ENCODE measurements at regions not wholly inside any gene's neighbourhood (a gene's known extent, or its start where the extent isn't known, plus 50 kb on each side); places are given as distances from the start of the nearest gene placed in this dataset.

DNA sequence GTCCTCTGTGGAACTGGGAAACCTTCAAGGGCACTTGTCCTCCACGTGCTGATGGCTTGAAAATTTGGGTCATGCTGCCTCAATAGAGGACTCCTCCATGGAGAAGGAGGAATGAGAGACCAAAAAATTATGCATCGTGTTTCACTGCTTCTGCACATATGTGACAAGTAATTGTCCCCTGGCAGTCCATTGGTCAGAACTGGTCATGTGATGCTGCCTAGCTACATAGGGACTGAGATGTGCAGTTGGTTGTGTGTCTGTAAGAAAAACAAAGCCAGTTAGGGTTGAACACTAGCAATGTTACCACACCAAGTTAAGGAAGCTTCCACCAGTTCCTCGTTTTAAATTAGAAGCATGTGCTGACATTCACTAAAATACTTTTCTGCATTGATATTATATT is 201.9 kb upstream of the ANKH start:
- Histone ChIP-seq H3K36me3 (ENCODE audit: control insufficient read depth, insufficient read depth, low read length) (no peaks in the 10 kb centered on the region), H3K4me3 (ENCODE audit: extremely low read depth, insufficient read depth, low read length, poor library complexity, severe bottlenecking) (no peak overlapping the region), H3K4me1 (ENCODE audit: control insufficient read depth, insufficient read depth, low read length, poor library complexity, severe bottlenecking) (peaks cover 6% of the 10 kb centered on the region), H3K9me3 (ENCODE audit: control insufficient read depth, low read length) (no peaks in the 10 kb centered on the region), H3K27ac (ENCODE audit: low read depth, low read length, severe bottlenecking) (no peak overlapping the region)
- 81 to 93% methylated on average over 2 of the region's 3 CpGs for WGBS, 2 experiments (ENCODE audit: insufficient coverage in 2 of 2)

GRCh38 chr5:15070907-15071306 is 199.3 kb upstream of the ANKH start:
- WGBS, 2 experiments (ENCODE audit: insufficient coverage in 2 of 2): 94 to 100% methylated on average over 3 to 4 of the region's 6 CpGs
- Histone ChIP-seq H3K4me3 (ENCODE audit: extremely low read depth, insufficient read depth, low read length, poor library complexity, severe bottlenecking) (no peak overlapping the region), H3K36me3 (ENCODE audit: control insufficient read depth, insufficient read depth, low read length) (no peaks in the 10 kb centered on the region), H3K9me3 (ENCODE audit: control insufficient read depth, low read length) (no peaks in the 10 kb centered on the region), H3K4me1 (ENCODE audit: control insufficient read depth, insufficient read depth, low read length, poor library complexity, severe bottlenecking) (peaks cover 6% of the 10 kb centered on the region), H3K27ac (ENCODE audit: low read depth, low read length, severe bottlenecking) (no peak overlapping the region)

DNA sequence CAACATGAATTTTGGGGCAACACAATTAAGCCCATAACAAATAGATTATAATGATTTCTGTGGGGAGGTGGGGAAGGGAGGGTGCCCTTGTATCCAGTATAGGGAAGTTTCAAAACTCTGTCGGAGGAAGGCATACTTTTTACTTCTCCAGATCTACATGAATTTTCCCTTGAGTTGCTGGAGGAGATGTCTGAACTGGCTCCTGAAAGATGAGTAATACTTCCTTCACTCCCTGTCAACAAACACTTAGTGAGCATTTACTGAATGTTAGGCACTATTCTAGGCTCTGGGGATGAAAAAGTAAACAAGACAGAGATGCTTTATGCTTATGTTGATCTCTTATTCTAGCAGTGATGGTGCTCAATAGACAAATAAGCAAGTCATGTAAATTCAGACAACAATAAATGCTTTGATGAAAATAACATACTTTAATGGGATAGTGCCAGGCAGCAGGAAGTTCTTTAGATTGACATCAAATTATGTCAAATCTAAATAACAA is 197.9 kb upstream of the ANKH start:
- H3K4me3 ChIP-seq (ENCODE audit: extremely low read depth, insufficient read depth, low read length, poor library complexity, severe bottlenecking): no peak overlapping the region
- H3K27ac ChIP-seq (ENCODE audit: low read depth, low read length, severe bottlenecking): peak overlapping the region; percentile 16
- no peaks in the 10 kb centered on the region for H3K9me3 ChIP-seq (ENCODE audit: control insufficient read depth, low read length)
- peaks cover 3% of the 10 kb centered on the region for H3K4me1 ChIP-seq (ENCODE audit: control insufficient read depth, insufficient read depth, low read length, poor library complexity, severe bottlenecking)
- WGBS, 2 experiments (ENCODE audit: insufficient coverage in 2 of 2): no CpG with 5 or more reads among the region's 1 CpG
- H3K36me3 ChIP-seq (ENCODE audit: control insufficient read depth, insufficient read depth, low read length): no peaks in the 10 kb centered on the region

- Histone ChIP-seq H3K36me3 (ENCODE audit: control insufficient read depth, insufficient read depth, low read length) (no peaks in the 10 kb centered on the region), H3K9me3 (ENCODE audit: control insufficient read depth, low read length) (no peaks in the 10 kb centered on the region), H3K4me3 (ENCODE audit: extremely low read depth, insufficient read depth, low read length, poor library complexity, severe bottlenecking) (no peak overlapping the region), H3K4me1 (ENCODE audit: control insufficient read depth, insufficient read depth, low read length, poor library complexity, severe bottlenecking) (peaks cover 3% of the 10 kb centered on the region), H3K27ac (ENCODE audit: low read depth, low read length, severe bottlenecking) (no peak overlapping the region)
- 94 to 100% methylated on average over 2 of the region's 2 CpGs for WGBS, 2 experiments (ENCODE audit: insufficient coverage in 2 of 2)
These were observed 193.5 kb upstream of the ANKH start for GRCh38 chr5:15065091-15065490.

DNA sequence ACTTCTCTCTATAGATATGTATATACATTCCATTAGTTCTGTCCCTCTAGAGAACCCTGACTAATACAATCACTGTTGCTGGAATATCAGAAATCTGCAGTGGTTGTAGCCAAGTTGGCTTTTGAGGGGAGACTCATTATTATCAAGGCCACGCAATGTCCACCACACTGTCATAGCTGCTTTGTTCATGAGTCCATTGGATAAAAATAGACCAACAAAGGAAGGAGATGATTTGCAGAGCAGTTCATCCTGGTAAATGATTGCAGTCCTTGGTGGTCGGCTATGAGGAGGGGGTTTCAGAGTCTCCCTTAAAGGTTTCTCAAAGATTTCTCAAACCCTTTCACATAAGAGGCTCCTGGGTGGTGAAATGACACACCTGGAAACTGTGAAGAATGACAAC is 192.8 kb upstream of the ANKH start:
- Histone ChIP-seq H3K4me1 (ENCODE audit: control insufficient read depth, insufficient read depth, low read length, poor library complexity, severe bottlenecking) (peaks cover 3% of the 10 kb centered on the region), H3K4me3 (ENCODE audit: extremely low read depth, insufficient read depth, low read length, poor library complexity, severe bottlenecking) (no peak overlapping the region), H3K27ac (ENCODE audit: low read depth, low read length, severe bottlenecking) (no peak overlapping the region), H3K36me3 (ENCODE audit: control insufficient read depth, insufficient read depth, low read length) (no peaks in the 10 kb centered on the region), H3K9me3 (ENCODE audit: control insufficient read depth, low read length) (no peaks in the 10 kb centered on the region)
- no CpG with 5 or more reads among the region's 2 CpGs for WGBS, 2 experiments (ENCODE audit: insufficient coverage in 2 of 2)

- WGBS, 2 experiments (ENCODE audit: insufficient coverage in 2 of 2): 81 to 100% methylated on average over 3 to 5 of the region's 6 CpGs
- Histone ChIP-seq H3K4me3 (ENCODE audit: extremely low read depth, insufficient read depth, low read length, poor library complexity, severe bottlenecking) (no peak overlapping the region), H3K4me1 (ENCODE audit: control insufficient read depth, insufficient read depth, low read length, poor library complexity, severe bottlenecking) (no peaks in the 10 kb centered on the region), H3K36me3 (ENCODE audit: control insufficient read depth, insufficient read depth, low read length) (no peaks in the 10 kb centered on the region), H3K9me3 (ENCODE audit: control insufficient read depth, low read length) (no peaks in the 10 kb centered on the region), H3K27ac (ENCODE audit: low read depth, low read length, severe bottlenecking) (no peak overlapping the region)
These were observed 185.5 kb upstream of the ANKH start for GRCh38 chr5:15056988-15057592.

DNA sequence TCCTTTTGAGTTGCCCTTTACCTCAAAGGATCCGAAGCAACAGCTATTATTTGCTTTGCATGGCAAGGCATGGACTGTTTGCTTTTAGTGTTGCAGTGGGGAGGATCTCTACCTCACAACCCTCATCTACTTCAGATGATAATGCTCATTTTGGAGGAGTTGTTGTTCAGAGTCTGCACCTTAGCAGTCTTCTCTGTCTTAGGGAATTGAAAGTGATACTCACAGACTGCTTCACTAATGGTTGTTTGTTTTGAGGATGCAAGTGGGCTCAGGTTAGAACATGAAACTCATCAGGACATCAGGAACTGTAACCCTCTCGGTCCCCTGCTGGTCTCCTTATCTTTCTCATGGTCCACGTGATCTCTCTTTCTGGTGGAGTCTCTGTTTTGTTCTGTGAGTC is 172.9 kb upstream of the ANKH start:
- no peaks in the 10 kb centered on the region for H3K4me1 ChIP-seq (ENCODE audit: control insufficient read depth, insufficient read depth, low read length, poor library complexity, severe bottlenecking)
- no peak overlapping the region for H3K4me3 ChIP-seq (ENCODE audit: extremely low read depth, insufficient read depth, low read length, poor library complexity, severe bottlenecking)
- no peaks in the 10 kb centered on the region for H3K9me3 ChIP-seq (ENCODE audit: control insufficient read depth, low read length)
- WGBS, 2 experiments (ENCODE audit: insufficient coverage in 2 of 2): 93% methylated on average over 3 of the region's 3 CpGs; no CpG with 5 or more reads in 1 of the 2 experiments
- no peaks in the 10 kb centered on the region for H3K36me3 ChIP-seq (ENCODE audit: control insufficient read depth, insufficient read depth, low read length)
- no peak overlapping the region for H3K27ac ChIP-seq (ENCODE audit: low read depth, low read length, severe bottlenecking)

DNA sequence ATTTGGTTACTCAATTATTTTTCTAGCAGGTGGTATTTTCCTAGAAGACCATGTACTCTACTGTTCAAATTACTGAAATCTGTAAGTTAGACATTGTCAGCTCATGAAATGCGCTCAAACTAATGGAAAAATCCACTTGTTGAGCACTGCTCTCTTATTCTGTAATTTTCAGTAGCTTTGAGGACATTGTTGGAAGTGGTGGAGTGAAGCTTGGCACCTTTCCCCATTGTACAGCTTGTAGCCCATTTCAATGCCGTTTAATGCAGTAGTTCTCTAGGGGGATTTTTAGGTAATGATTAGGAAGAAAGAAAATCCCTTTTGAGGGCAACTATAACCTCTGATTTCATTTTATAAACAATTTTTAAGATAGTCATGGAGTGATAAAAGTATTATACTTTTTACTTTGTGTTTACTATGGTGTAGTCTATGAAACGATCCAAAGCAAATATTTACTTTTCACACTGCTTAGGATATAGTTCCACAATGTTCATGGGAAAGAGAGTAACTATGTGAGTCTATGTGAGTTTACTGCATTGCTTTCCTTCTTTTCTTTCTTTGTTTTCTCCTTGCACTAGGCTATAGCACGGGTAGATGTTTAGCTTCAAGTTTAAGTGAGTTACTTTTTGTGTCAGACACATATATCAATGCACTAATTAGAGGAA is 165.8 kb upstream of the ANKH start:
- Histone ChIP-seq H3K4me1 (ENCODE audit: control insufficient read depth, insufficient read depth, low read length, poor library complexity, severe bottlenecking) (peaks cover 7% of the 10 kb centered on the region), H3K4me3 (ENCODE audit: extremely low read depth, insufficient read depth, low read length, poor library complexity, severe bottlenecking) (no peak overlapping the region), H3K36me3 (ENCODE audit: control insufficient read depth, insufficient read depth, low read length) (no peaks in the 10 kb centered on the region), H3K9me3 (ENCODE audit: control insufficient read depth, low read length) (peaks cover 4% of the 10 kb centered on the region), H3K27ac (ENCODE audit: low read depth, low read length, severe bottlenecking) (no peak overlapping the region)
- WGBS, 2 experiments (ENCODE audit: insufficient coverage in 2 of 2): 71% methylated on average over 1 of the region's 4 CpGs; no CpG with 5 or more reads in 1 of the 2 experiments

GRCh38 chr5:15034379-15034778 is 162.8 kb upstream of the ANKH start:
- H3K36me3 ChIP-seq (ENCODE audit: control insufficient read depth, insufficient read depth, low read length): no peaks in the 10 kb centered on the region
- no peak overlapping the region for H3K27ac ChIP-seq (ENCODE audit: low read depth, low read length, severe bottlenecking)
- H3K4me3 ChIP-seq (ENCODE audit: extremely low read depth, insufficient read depth, low read length, poor library complexity, severe bottlenecking): no peak overlapping the region
- WGBS, 2 experiments (ENCODE audit: insufficient coverage in 2 of 2): 79% methylated on average over 2 of the region's 5 CpGs; no CpG with 5 or more reads in 1 of the 2 experiments
- peaks cover 4% of the 10 kb centered on the region for H3K9me3 ChIP-seq (ENCODE audit: control insufficient read depth, low read length)
- peaks cover 7% of the 10 kb centered on the region for H3K4me1 ChIP-seq (ENCODE audit: control insufficient read depth, insufficient read depth, low read length, poor library complexity, severe bottlenecking)

GRCh38 chr5:15031180-15031579 is 159.6 kb upstream of the ANKH start:
- peaks cover 7% of the 10 kb centered on the region for H3K4me1 ChIP-seq (ENCODE audit: control insufficient read depth, insufficient read depth, low read length, poor library complexity, severe bottlenecking)
- peaks cover 5% of the 10 kb centered on the region for H3K9me3 ChIP-seq (ENCODE audit: control insufficient read depth, low read length)
- no peaks in the 10 kb centered on the region for H3K36me3 ChIP-seq (ENCODE audit: control insufficient read depth, insufficient read depth, low read length)
- WGBS, 2 experiments (ENCODE audit: insufficient coverage in 2 of 2): 100% methylated on average over 1 of the region's 1 CpG; no CpG with 5 or more reads in 1 of the 2 experiments
- H3K4me3 ChIP-seq (ENCODE audit: extremely low read depth, insufficient read depth, low read length, poor library complexity, severe bottlenecking): no peak overlapping the region
- H3K27ac ChIP-seq (ENCODE audit: low read depth, low read length, severe bottlenecking): no peak overlapping the region

DNA sequence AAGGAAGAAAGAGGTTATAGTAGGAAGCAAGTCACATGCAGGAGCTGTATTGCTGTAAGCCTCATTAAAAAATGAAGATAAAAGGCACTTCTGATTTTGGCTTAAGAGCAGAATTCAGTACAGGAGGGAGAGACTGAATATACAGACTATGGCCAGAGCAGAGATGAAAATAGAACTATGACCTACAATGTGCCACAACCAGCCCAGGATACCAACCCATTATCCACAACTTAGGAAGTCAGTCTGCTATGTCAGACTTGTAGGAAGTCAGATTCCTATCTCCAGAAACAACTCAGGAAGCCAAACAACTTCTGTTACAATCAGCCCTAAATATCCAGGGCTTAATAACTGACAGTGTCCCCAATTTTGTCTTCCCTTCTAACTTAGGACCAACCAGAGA is 156.2 kb upstream of the ANKH start:
- Histone ChIP-seq H3K9me3 (ENCODE audit: control insufficient read depth, low read length) (peaks cover 5% of the 10 kb centered on the region), H3K4me1 (ENCODE audit: control insufficient read depth, insufficient read depth, low read length, poor library complexity, severe bottlenecking) (peaks cover 6% of the 10 kb centered on the region), H3K27ac (ENCODE audit: low read depth, low read length, severe bottlenecking) (no peak overlapping the region), H3K4me3 (ENCODE audit: extremely low read depth, insufficient read depth, low read length, poor library complexity, severe bottlenecking) (no peak overlapping the region), H3K36me3 (ENCODE audit: control insufficient read depth, insufficient read depth, low read length) (no peaks in the 10 kb centered on the region)

All from mesodermal cell (in vitro differentiated cells).